Peyer's patch (tissue), 4 donors: ENCODE measurements at regions not wholly inside any gene's neighbourhood (a gene's known extent, or its start where the extent isn't known, plus 50 kb on each side); places are given as distances from the start of the nearest gene placed in this dataset.
"Not testable (repeated sequence)": the region's sequence is repeated elsewhere in the genome, so short reads cannot be mapped to it uniquely, and the experiment has no call there.

Source experiments
- POLR2A ChIP-seq, 2 donors: fragments of 450-650 bp; IDR thresholded peaks; one replicate each; pipeline ENCODE4 v1.5.1; 2017; ENCODE audit warnings: antibody characterized with exemption in 2 of 2, mild to moderate bottlenecking in 2 of 2, moderate library complexity in 2 of 2
- TF ChIP-seq, protein P1 (sequence below), 6 experiments: fragments of 450-650 bp in 4 of 6; fragments of 200-600 bp in 2 of 6; sonication (generic) in 1 of 6; IDR thresholded peaks; one replicate each; pipeline ENCODE4 v1.5.1; 2017 to 2019; ENCODE audit warnings: antibody characterized with exemption in 6 of 6, mild to moderate bottlenecking in 3 of 6, moderate library complexity in 1 of 6

GRCh38 chr12:105500676-105501075 is 170.2 kb downstream of the C12orf75 start:
- TF ChIP-seq, protein P1, sequence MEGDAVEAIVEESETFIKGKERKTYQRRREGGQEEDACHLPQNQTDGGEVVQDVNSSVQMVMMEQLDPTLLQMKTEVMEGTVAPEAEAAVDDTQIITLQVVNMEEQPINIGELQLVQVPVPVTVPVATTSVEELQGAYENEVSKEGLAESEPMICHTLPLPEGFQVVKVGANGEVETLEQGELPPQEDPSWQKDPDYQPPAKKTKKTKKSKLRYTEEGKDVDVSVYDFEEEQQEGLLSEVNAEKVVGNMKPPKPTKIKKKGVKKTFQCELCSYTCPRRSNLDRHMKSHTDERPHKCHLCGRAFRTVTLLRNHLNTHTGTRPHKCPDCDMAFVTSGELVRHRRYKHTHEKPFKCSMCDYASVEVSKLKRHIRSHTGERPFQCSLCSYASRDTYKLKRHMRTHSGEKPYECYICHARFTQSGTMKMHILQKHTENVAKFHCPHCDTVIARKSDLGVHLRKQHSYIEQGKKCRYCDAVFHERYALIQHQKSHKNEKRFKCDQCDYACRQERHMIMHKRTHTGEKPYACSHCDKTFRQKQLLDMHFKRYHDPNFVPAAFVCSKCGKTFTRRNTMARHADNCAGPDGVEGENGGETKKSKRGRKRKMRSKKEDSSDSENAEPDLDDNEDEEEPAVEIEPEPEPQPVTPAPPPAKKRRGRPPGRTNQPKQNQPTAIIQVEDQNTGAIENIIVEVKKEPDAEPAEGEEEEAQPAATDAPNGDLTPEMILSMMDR (IDR thresholded peaks at IDR 0.05): not testable (repeated sequence)
- TF ChIP-seq POLR2A (IDR thresholded peaks at IDR 0.05): not testable (repeated sequence)
